GM12878 (cell line): ENCODE measurements at regions not wholly inside any gene's neighbourhood (a gene's known extent, or its start where the extent isn't known, plus 50 kb on each side); places are given as distances from the start of the nearest gene placed in this dataset.

Source experiments
- ATAC-seq: fragments of 200-7000 bp; cut with Tn5 transposase; 3 replicates; pipeline ENCODE4 v1.9.1; 2020; ENCODE audit warnings: mild to moderate bottlenecking, moderate library complexity
- BruUV-seq: library from RNA; stranded (reverse); fragments of 400-500 nt; replicated peaks from 2 replicates; lab custom pipeline; 2021; lab: Mats Ljungman, UMichigan
- CTCF ChIA-PET: fragments of 300-600 bp; sonication (Branson Sonifier 250); formaldehyde crosslinking; extraction: SDS; loops from one replicate; lab custom pipeline; 2021; ENCODE audit warnings: inconsistent platforms; lab: Yijun Ruan, JAX
- POLR2A ChIA-PET: fragments of 350-600 bp; formaldehyde crosslinking; extraction: SDS; loops from one replicate; lab custom pipeline; 2021; ENCODE audit warnings: inconsistent platforms; lab: Charles Lee
- RAD21 ChIA-PET: fragments of 300-600 bp; sonication (Branson Sonifier 250); formaldehyde crosslinking; loops from one replicate; lab custom pipeline; 2023; ENCODE audit warnings: antibody characterized with exemption; ENCODE audit not compliant: unreplicated experiment; lab: Charles Lee
- SMC1A ChIA-PET: fragments of 300-600 bp; sonication (Branson Sonifier 250); formaldehyde crosslinking; loops from one replicate; lab custom pipeline; 2023; ENCODE audit not compliant: unreplicated experiment, uncharacterized antibody; lab: Charles Lee
- DNase-seq: peaks from one replicate; pipeline ENCODE4 v3.0.0-alpha.2; 2011; ENCODE audit warnings: low read depth, low spot score
- FAIRE-seq: peaks from 3 replicates; lab custom pipeline; 2011; peaks lifted over from hg19 to GRCh38; lab: Jason Lieb, UNC
- H2AFZ ChIP-seq: 2 replicates; pipeline ENCODE4 v1.6.0; 2011; ENCODE audit warnings: low read depth, low read length, control low read depth; ENCODE audit not compliant: control insufficient read depth
- H3K27ac ChIP-seq: 2 replicates; pipeline ENCODE4 v1.5.1; 2011; ENCODE audit warnings: control low read depth; ENCODE audit not compliant: control insufficient read depth, insufficient read depth
- H3K27me3 ChIP-seq, 2 experiments: replicated peaks in 1 of 2; 2 replicates each; pipeline versions ENCODE4 v1.6.0 to v1.6.1; 2011; ENCODE audit warnings: low read length in 1 of 2; ENCODE audit not compliant: control insufficient read depth in 2 of 2, insufficient read depth in 2 of 2
- H3K36me3 ChIP-seq, 2 experiments: 2 replicates each; pipeline ENCODE4 v1.5.1; 2011; ENCODE audit warnings: low read length in 1 of 2; ENCODE audit not compliant: control insufficient read depth in 2 of 2, insufficient read depth in 2 of 2
- H3K4me1 ChIP-seq: 2 replicates; pipeline ENCODE4 v1.6.1; 2011; ENCODE audit warnings: mild to moderate bottlenecking, low read length, moderate library complexity, mixed read lengths; ENCODE audit not compliant: control insufficient read depth, insufficient read depth
- H3K4me2 ChIP-seq: 2 replicates; pipeline ENCODE4 v1.6.0; 2011; ENCODE audit warnings: control low read depth; ENCODE audit not compliant: control insufficient read depth, insufficient read depth
- H3K4me3 ChIP-seq: fragments of 200-600 bp; sonication (generic); 2 replicates; pipeline ENCODE4 v1.5.1; 2016
- H3K79me2 ChIP-seq: 2 replicates; pipeline ENCODE4 v1.6.0; 2011; ENCODE audit warnings: low read length; ENCODE audit not compliant: control insufficient read depth, insufficient read depth
- H3K9ac ChIP-seq: 2 replicates; pipeline ENCODE4 v1.8.0; 2011; ENCODE audit warnings: low read length, control low read depth, mixed read lengths; ENCODE audit not compliant: control insufficient read depth, insufficient read depth
- H3K9me3 ChIP-seq: replicated peaks from 3 replicates; pipeline ENCODE4 v1.5.1; 2011; ENCODE audit warnings: mild to moderate bottlenecking, low read length; ENCODE audit not compliant: control insufficient read depth, insufficient read depth
- H4K20me1 ChIP-seq: 2 replicates; pipeline ENCODE4 v1.6.0; 2011; ENCODE audit not compliant: control insufficient read depth, insufficient read depth
- ATF3 ChIP-seq: IDR thresholded peaks from 2 replicates; pipeline ENCODE4 v1.6.1; 2011; ENCODE audit warnings: low read depth, mild to moderate bottlenecking, low read length, moderate library complexity, borderline replicate concordance; ENCODE audit errors: extremely low read depth
- BHLHE40 ChIP-seq, 2 experiments: fragments of 450-650 bp in 1 of 2; IDR thresholded peaks; 2 replicates each; pipeline ENCODE4 v1.6.1; 2011 to 2017; ENCODE audit warnings: low read depth in 2 of 2, borderline replicate concordance in 1 of 2, improper control_type of control experiment in 1 of 2, low read length in 1 of 2, mild to moderate bottlenecking in 1 of 2
- CHD2 ChIP-seq: IDR thresholded peaks from 2 replicates; pipeline ENCODE4 v1.6.1; 2011; ENCODE audit warnings: low read depth, low read length, improper control_type of control experiment, borderline replicate concordance
- ELK1 ChIP-seq: IDR thresholded peaks from 2 replicates; pipeline ENCODE4 v1.6.1; 2012; ENCODE audit warnings: low read depth, low read length, improper control_type of control experiment
- ETV6 ChIP-seq, 2 experiments: fragments of 450-650 bp in 1 of 2; IDR thresholded peaks in 1 of 2; conservative IDR thresholded peaks in 1 of 2; 2 replicates each; pipeline ENCODE4 v1.6.1; 2014; ENCODE audit warnings: antibody characterized with exemption in 1 of 2, borderline replicate concordance in 1 of 2, low read depth in 1 of 2, mild to moderate bottlenecking in 1 of 2, moderate library complexity in 1 of 2
- MEF2A ChIP-seq: IDR thresholded peaks from 2 replicates; pipeline ENCODE4 v1.6.1; 2011; ENCODE audit warnings: low read depth, mild to moderate bottlenecking, low read length, moderate library complexity; ENCODE audit not compliant: insufficient read depth
- MYB ChIP-seq: fragments of 150-350 bp; IDR thresholded peaks from 2 replicates; pipeline ENCODE4 v1.6.1; 2014; ENCODE audit warnings: mild to moderate bottlenecking, low read depth, low read length, borderline replicate concordance
- NBN ChIP-seq: fragments of 450-650 bp; IDR thresholded peaks from 2 replicates; pipeline ENCODE4 v1.6.1; 2016
- PAX5 ChIP-seq: IDR thresholded peaks from 2 replicates; pipeline ENCODE4 v1.6.1; 2011; ENCODE audit warnings: low read depth, low read length, borderline replicate concordance
- PBX3 ChIP-seq: IDR thresholded peaks from 2 replicates; pipeline ENCODE4 v1.6.1; 2011; ENCODE audit warnings: mild to moderate bottlenecking, low read depth, low read length, moderate library complexity; ENCODE audit not compliant: insufficient replicate concordance
- RAD51 ChIP-seq: fragments of 450-650 bp; IDR thresholded peaks from 2 replicates; pipeline ENCODE4 v1.6.1; 2016; ENCODE audit warnings: moderate library complexity, mild to moderate bottlenecking, inconsistent platforms
- RBBP5 ChIP-seq: fragments of 200-600 bp; sonication (generic); conservative IDR thresholded peaks from 2 replicates; pipeline ENCODE4 v1.6.1; 2016
- SMAD1 ChIP-seq: fragments of 450-650 bp; IDR thresholded peaks from 2 replicates; pipeline ENCODE4 v1.6.1; 2018; ENCODE audit warnings: mild to moderate bottlenecking, low read depth; ENCODE audit not compliant: partially characterized antibody
- WRNIP1 ChIP-seq: IDR thresholded peaks from 2 replicates; pipeline ENCODE4 v1.6.1; 2011; ENCODE audit warnings: low read depth, low read length, improper control_type of control experiment, borderline replicate concordance
- YBX1 ChIP-seq: fragments of 450-650 bp; IDR thresholded peaks from 2 replicates; pipeline ENCODE4 v1.6.1; 2016; ENCODE audit warnings: antibody characterized with exemption
- YY1 ChIP-seq: IDR thresholded peaks from 2 replicates; pipeline ENCODE4 v1.6.1; 2011; ENCODE audit warnings: low read depth, mild to moderate bottlenecking, low read length
- ZNF217 ChIP-seq: fragments of 450-650 bp; IDR thresholded peaks from 2 replicates; pipeline ENCODE4 v1.6.1; 2017; ENCODE audit warnings: antibody characterized with exemption, mild to moderate bottlenecking
- WGBS: methylation state at CpG from one replicate; pipeline ENCODE4 v1.1.6; 2016; ENCODE audit warnings: low lambda C conversion rate; ENCODE audit not compliant: insufficient replicate concordance, insufficient coverage; ENCODE audit errors: missing lambda C conversion rate; 5-methylcytosine and 5-hydroxymethylcytosine counted together
- in situ Hi-C: fragments of 300-500 bp; cut with MboI; formaldehyde crosslinking; loops from 9 replicates; pipeline ENCODE4 v1.14.3; 2018; ENCODE audit warnings: mixed read lengths
- intact Hi-C: fragments of 100-400 bp; cut with micrococcal nuclease; formaldehyde crosslinking; loops from one replicate; pipeline ENCODE4 v1.14.2; 2022; ENCODE audit not compliant: unreplicated experiment
- TF ChIP-seq, protein P1 (sequence below): fragments of 450-650 bp; formaldehyde crosslinking; IDR thresholded peaks from 2 replicates; pipeline ENCODE4 v1.5.0; 2022; ENCODE audit warnings: mild to moderate bottlenecking, missing genetic modification characterization

GRCh38 chr17:27209316-27209715 is 84.6 kb upstream of the WSB1 start:
- ATAC-seq (no peak), FAIRE-seq (no peak), DNase-seq (no peak)
- Histone ChIP-seq H3K36me3 (no peaks in the 10 kb centered on the region), H3K79me2 (no peaks in the 10 kb centered on the region), H3K9me3 (no peaks in the 10 kb centered on the region; the same call in 2 of the 3 replicates), H3K4me1 (no peaks in the 10 kb centered on the region), H3K27me3 (no peaks in the 10 kb centered on the region), H3K9ac (no peak overlapping the region), H3K4me3 (no peak overlapping the region), H4K20me1 (no peaks in the 10 kb centered on the region), H3K27ac (no peak overlapping the region), H2AFZ (no peak overlapping the region), H3K4me2 (no peak overlapping the region)
- intact Hi-C loops (no loop called here), in situ Hi-C loops (no loop called here)
- SMC1A ChIA-PET = no interaction called here
- no TSS peak for BruUV-seq
- POLR2A ChIA-PET = no interaction called here
- RAD21 ChIA-PET = no interaction called here
- 80% methylated on average over 7 of the region's 8 CpGs for WGBS
- CTCF ChIA-PET = interaction anchor here (4.3 kb wide), 1 partner anchor 19 kb away, joined by 18 read pairs; no protein-coding TSS in a partner anchor
- TF ChIP-seq MEF2A (no peak), SMAD1 (no peak), NBN (no peak), CHD2 (no peak), BHLHE40 (IDR thresholded peaks at IDR 0.05; ENCODE audit: borderline replicate concordance in 1 of 2, low read depth in 2 of 2, low read length in 1 of 2) (no peak), MYB (no peak), PAX5 (no peak), ETV6 (conservative IDR thresholded peaks at IDR 0.05 in 1 of 2, IDR thresholded peaks at IDR 0.05 in 1 of 2; ENCODE audit: borderline replicate concordance in 1 of 2, low read depth in 1 of 2) (no peak), ATF3 (no peak), ELK1 (no peak), WRNIP1 (no peak), YY1 (no peak), PBX3 (no peak), YBX1 (no peak), ZNF217 (no peak), RAD51 (no peak), RBBP5 (no peak)
- TF ChIP-seq, protein P1, sequence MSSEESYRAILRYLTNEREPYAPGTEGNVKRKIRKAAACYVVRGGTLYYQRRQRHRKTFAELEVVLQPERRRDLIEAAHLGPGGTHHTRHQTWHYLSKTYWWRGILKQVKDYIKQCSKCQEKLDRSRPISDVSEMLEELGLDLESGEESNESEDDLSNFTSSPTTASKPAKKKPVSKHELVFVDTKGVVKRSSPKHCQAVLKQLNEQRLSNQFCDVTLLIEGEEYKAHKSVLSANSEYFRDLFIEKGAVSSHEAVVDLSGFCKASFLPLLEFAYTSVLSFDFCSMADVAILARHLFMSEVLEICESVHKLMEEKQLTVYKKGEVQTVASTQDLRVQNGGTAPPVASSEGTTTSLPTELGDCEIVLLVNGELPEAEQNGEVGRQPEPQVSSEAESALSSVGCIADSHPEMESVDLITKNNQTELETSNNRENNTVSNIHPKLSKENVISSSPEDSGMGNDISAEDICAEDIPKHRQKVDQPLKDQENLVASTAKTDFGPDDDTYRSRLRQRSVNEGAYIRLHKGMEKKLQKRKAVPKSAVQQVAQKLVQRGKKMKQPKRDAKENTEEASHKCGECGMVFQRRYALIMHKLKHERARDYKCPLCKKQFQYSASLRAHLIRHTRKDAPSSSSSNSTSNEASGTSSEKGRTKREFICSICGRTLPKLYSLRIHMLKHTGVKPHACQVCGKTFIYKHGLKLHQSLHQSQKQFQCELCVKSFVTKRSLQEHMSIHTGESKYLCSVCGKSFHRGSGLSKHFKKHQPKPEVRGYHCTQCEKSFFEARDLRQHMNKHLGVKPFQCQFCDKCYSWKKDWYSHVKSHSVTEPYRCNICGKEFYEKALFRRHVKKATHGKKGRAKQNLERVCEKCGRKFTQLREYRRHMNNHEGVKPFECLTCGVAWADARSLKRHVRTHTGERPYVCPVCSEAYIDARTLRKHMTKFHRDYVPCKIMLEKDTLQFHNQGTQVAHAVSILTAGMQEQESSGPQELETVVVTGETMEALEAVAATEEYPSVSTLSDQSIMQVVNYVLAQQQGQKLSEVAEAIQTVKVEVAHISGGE (CRISPR knock-in tag) = no peak
